ENCODE measurements at regions not wholly inside any gene's neighbourhood (a gene's known extent, or its start where the extent isn't known, plus 50 kb on each side); places are given as distances from the start of the nearest gene placed in this dataset.

DNA sequence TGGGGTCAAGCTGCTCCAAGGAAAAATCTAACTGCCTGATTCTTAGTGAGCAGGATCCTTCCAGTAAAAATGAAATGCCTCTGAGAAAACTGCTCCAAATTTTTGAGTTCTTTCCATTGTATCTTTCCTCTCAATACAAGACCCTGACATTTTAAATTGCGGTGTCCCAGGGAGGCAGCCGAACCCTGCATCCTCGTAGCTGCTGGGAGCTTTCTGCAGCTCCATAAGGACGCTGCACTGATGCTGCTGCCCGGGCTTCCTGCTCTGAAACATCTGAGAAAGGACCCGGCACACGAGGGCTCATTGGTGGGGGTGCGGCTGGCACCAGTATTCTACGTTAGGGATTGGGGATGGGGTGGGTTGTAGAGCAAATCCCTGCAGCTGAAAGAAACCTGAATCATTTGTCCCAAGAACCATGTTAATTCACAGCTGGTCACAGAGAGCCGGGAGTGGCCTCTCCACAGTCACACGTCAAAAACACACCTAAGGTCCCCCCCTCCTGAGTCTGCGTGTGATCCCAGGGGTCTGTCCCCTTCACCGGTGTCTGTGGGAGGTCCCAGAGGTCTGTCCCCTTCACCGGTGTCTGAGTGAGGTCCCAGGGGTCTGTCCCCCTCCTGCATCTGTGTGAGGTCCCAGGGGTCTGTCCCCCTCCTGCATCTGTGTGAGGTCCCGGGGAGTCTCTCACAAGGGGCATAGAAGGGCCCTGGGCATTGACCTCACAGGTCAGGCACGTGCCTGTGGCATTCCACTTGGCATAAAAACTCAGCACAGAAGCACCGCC, 63.4 kb upstream of the ZNF354B start:
- Histone ChIP-seq H3K79me2 (ENCODE audit: control insufficient read depth, insufficient read depth, low read length) (no peaks in the 10 kb centered on the region), H3K27ac (ENCODE audit: control insufficient read depth, insufficient read depth) (no peak overlapping the region), H4K20me1 (ENCODE audit: control insufficient read depth, insufficient read depth) (no peaks in the 10 kb centered on the region), H3K9ac (ENCODE audit: control insufficient read depth, insufficient read depth, low read length) (no peak overlapping the region), H3K9me3 (replicated peaks; ENCODE audit: control insufficient read depth, insufficient read depth, low read length) (no peaks in the 10 kb centered on the region; the same call in 1 of the 3 replicates), H3K4me2 (ENCODE audit: control insufficient read depth, insufficient read depth) (no peak overlapping the region), H3K4me1 (ENCODE audit: control insufficient read depth, insufficient read depth, low read length) (no peaks in the 10 kb centered on the region), H3K4me3 (no peak overlapping the region), H2AFZ (ENCODE audit: control insufficient read depth, low read depth, low read length) (no peak overlapping the region), H3K36me3 (ENCODE audit: control insufficient read depth in 2 of 2, insufficient read depth in 2 of 2, low read length in 1 of 2) (no peaks in the 10 kb centered on the region), H3K27me3 (replicated peaks in 1 of 2; ENCODE audit: control insufficient read depth in 2 of 2, insufficient read depth in 2 of 2, low read length in 1 of 2) (no peaks in the 10 kb centered on the region)
- CTCF ChIA-PET, result interaction anchor here (1.0 kb wide), 1 partner anchor 16 kb away, joined by 3 read pairs; no protein-coding TSS in a partner anchor
- whole genome bisulfite sequencing (ENCODE audit: insufficient coverage, insufficient replicate concordance, low lambda C conversion rate, missing lambda C conversion rate), result 26% methylated on average over 17 of the region's 17 CpGs
- no TSS peak for BruUV-seq (replicated peaks)
- in situ Hi-C loops (cut with MboI) (no loop called here), intact Hi-C loops (cut with micrococcal nuclease; ENCODE audit: unreplicated experiment) (no loop called here)
- POLR2A ChIA-PET, result no interaction called here
- no peak for ATAC-seq
- TF ChIP-seq NR2C1 (IDR thresholded peaks at IDR 0.05), result no peak
- TF ChIP-seq JUNB (IDR thresholded peaks at IDR 0.05), result no peak
- no peak for TF ChIP-seq KDM1A (IDR thresholded peaks at IDR 0.05; ENCODE audit: borderline replicate concordance)
- TF ChIP-seq HDGF (IDR thresholded peaks at IDR 0.05), result no peak
- TF ChIP-seq, protein P1, sequence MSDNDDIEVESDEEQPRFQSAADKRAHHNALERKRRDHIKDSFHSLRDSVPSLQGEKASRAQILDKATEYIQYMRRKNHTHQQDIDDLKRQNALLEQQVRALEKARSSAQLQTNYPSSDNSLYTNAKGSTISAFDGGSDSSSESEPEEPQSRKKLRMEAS (IDR thresholded peaks at IDR 0.05; ENCODE audit: low read depth, low read length), result no peak
- TF ChIP-seq SREBF2 (IDR thresholded peaks at IDR 0.05; ENCODE audit: low read length), result no peak
- no peak for TF ChIP-seq TBL1XR1 (IDR thresholded peaks at IDR 0.05; ENCODE audit: low read depth, low read length)
- no peak for TF ChIP-seq STAT1 (conservative IDR thresholded peaks at IDR 0.05)
- TF ChIP-seq ZNF274 (IDR thresholded peaks at IDR 0.05; ENCODE audit: insufficient read depth, insufficient read length), result no peak
- no peak for FAIRE-seq
- RAD21 ChIA-PET (ENCODE audit: unreplicated experiment), result no interaction called here
- SMC1A ChIA-PET (ENCODE audit: uncharacterized antibody, unreplicated experiment), result no interaction called here
- DNase-seq (ENCODE audit: low read depth, low spot score), result no peak

DNA sequence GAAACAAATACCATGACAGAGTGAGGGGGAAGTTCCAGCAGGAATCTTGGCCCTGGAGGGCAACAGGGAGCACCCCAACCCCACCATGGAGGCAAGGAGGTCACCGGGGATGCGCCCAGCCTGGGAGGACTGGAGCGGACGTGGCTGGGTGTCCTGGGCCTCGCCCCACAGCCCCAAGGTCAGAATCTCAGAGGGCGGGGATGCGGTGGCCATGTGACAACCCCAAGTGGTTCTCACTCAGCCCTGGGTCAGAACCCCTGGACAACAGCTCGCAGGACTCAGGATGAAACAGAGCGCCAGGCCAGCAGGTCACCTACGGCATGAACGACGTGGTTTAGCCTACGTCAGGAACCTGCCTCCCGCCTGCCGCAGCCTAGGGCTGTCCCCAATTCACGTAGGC, 64.0 kb upstream of the ZNF354A start:
- RAD21 ChIA-PET (ENCODE audit: unreplicated experiment), result no interaction called here
- FAIRE-seq, result no peak

More for the DNA sequence above, 64.0 kb upstream of the ZNF354A start:
- no peaks in the 10 kb centered on the region; the same call in 1 of the 3 replicates for H3K9me3 ChIP-seq (replicated peaks; ENCODE audit: control insufficient read depth, insufficient read depth, low read length)
- no peak for DNase-seq (ENCODE audit: low read depth, low spot score)
- no peaks in the 10 kb centered on the region for H4K20me1 ChIP-seq (ENCODE audit: control insufficient read depth, insufficient read depth)
- H3K4me3 ChIP-seq, result no peak overlapping the region
- H3K36me3 ChIP-seq (ENCODE audit: control insufficient read depth in 2 of 2, insufficient read depth in 2 of 2, low read length in 1 of 2), result no peaks in the 10 kb centered on the region
- no peak for ATAC-seq
- in situ Hi-C loops (cut with MboI) (no loop called here), intact Hi-C loops (cut with micrococcal nuclease; ENCODE audit: unreplicated experiment) (no loop called here)
- no peak overlapping the region for H3K9ac ChIP-seq (ENCODE audit: control insufficient read depth, insufficient read depth, low read length)
- H3K4me1 ChIP-seq (ENCODE audit: control insufficient read depth, insufficient read depth, low read length), result no peaks in the 10 kb centered on the region
- H3K79me2 ChIP-seq (ENCODE audit: control insufficient read depth, insufficient read depth, low read length), result no peaks in the 10 kb centered on the region
- ChIA-PET POLR2A (no interaction called here), SMC1A (ENCODE audit: uncharacterized antibody, unreplicated experiment) (no interaction called here), CTCF (no interaction called here)
- no peak overlapping the region for H3K27ac ChIP-seq (ENCODE audit: control insufficient read depth, insufficient read depth)
- TF ChIP-seq SUPT20H (IDR thresholded peaks at IDR 0.05; ENCODE audit: borderline replicate concordance, control insufficient read depth, low read depth, low read length) (no peak), BHLHE40 (IDR thresholded peaks at IDR 0.05; ENCODE audit: borderline replicate concordance in 1 of 2, low read depth in 2 of 2, low read length in 1 of 2) (no peak), TBL1XR1 (IDR thresholded peaks at IDR 0.05; ENCODE audit: low read depth, low read length) (no peak), HDAC2 (IDR thresholded peaks at IDR 0.05) (no peak), ESRRA (IDR thresholded peaks at IDR 0.05; ENCODE audit: low read length) (no peak)
- TF ChIP-seq, protein P2, sequence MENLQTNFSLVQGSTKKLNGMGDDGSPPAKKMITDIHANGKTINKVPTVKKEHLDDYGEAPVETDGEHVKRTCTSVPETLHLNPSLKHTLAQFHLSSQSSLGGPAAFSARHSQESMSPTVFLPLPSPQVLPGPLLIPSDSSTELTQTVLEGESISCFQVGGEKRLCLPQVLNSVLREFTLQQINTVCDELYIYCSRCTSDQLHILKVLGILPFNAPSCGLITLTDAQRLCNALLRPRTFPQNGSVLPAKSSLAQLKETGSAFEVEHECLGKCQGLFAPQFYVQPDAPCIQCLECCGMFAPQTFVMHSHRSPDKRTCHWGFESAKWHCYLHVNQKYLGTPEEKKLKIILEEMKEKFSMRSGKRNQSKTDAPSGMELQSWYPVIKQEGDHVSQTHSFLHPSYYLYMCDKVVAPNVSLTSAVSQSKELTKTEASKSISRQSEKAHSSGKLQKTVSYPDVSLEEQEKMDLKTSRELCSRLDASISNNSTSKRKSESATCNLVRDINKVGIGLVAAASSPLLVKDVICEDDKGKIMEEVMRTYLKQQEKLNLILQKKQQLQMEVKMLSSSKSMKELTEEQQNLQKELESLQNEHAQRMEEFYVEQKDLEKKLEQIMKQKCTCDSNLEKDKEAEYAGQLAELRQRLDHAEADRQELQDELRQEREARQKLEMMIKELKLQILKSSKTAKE (IDR thresholded peaks at IDR 0.05; ENCODE audit: low read depth, poor library complexity, severe bottlenecking), result no peak
- TF ChIP-seq, protein P1 (IDR thresholded peaks at IDR 0.05; ENCODE audit: low read depth, low read length), result no peak
- TF ChIP-seq, protein P3, sequence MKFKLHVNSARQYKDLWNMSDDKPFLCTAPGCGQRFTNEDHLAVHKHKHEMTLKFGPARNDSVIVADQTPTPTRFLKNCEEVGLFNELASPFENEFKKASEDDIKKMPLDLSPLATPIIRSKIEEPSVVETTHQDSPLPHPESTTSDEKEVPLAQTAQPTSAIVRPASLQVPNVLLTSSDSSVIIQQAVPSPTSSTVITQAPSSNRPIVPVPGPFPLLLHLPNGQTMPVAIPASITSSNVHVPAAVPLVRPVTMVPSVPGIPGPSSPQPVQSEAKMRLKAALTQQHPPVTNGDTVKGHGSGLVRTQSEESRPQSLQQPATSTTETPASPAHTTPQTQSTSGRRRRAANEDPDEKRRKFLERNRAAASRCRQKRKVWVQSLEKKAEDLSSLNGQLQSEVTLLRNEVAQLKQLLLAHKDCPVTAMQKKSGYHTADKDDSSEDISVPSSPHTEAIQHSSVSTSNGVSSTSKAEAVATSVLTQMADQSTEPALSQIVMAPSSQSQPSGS (IDR thresholded peaks at IDR 0.05; ENCODE audit: low read length), result no peak
- no TSS peak for BruUV-seq (replicated peaks)
- no peaks in the 10 kb centered on the region for H3K27me3 ChIP-seq (replicated peaks in 1 of 2; ENCODE audit: control insufficient read depth in 2 of 2, insufficient read depth in 2 of 2, low read length in 1 of 2)
- H2AFZ ChIP-seq (ENCODE audit: control insufficient read depth, low read depth, low read length), result no peak overlapping the region
- WGBS (ENCODE audit: insufficient coverage, insufficient replicate concordance, low lambda C conversion rate, missing lambda C conversion rate), result 48% methylated on average over 16 of the region's 16 CpGs
- H3K4me2 ChIP-seq (ENCODE audit: control insufficient read depth, insufficient read depth), result no peak overlapping the region

Data from GM12878 (cell line).